ENCODE measurements at regions not wholly inside any gene's neighbourhood (a gene's known extent, or its start where the extent isn't known, plus 50 kb on each side); places are given as distances from the start of the nearest gene placed in this dataset.

- no peak for TF ChIP-seq TCF7L2 (IDR thresholded peaks at IDR 0.05; ENCODE audit: borderline replicate concordance, extremely low read depth, insufficient read depth, insufficient read length)
Observed at GRCh38 chr16:26658486-26658885, 408.2 kb upstream of the C16orf82 start (continued).

- TF ChIP-seq EZH2phosphoT487 (IDR thresholded peaks at IDR 0.05; ENCODE audit: borderline replicate concordance): no peak
- no peak for TF ChIP-seq EGR1 (IDR thresholded peaks at IDR 0.05; ENCODE audit: low read depth)
- no peak for TF ChIP-seq FOSL1 (IDR thresholded peaks at IDR 0.05; ENCODE audit: low read depth)
- TF ChIP-seq JUND (IDR thresholded peaks at IDR 0.05): no peak
- no peak for TF ChIP-seq POLR2A (IDR thresholded peaks at IDR 0.05; ENCODE audit: borderline replicate concordance, extremely low read depth, insufficient read depth, insufficient read length)
- no peak for TF ChIP-seq TCF7L2 (IDR thresholded peaks at IDR 0.05; ENCODE audit: borderline replicate concordance, extremely low read depth, insufficient read depth, insufficient read length)
- TF ChIP-seq CTCF (IDR thresholded peaks at IDR 0.05 in 2 of 3, conservative IDR thresholded peaks at IDR 0.05 in 1 of 3; ENCODE audit: borderline replicate concordance in 1 of 3, insufficient read depth in 1 of 3, low read depth in 2 of 3, low read length in 2 of 3): no peak
- no peak for TF ChIP-seq ATF3 (IDR thresholded peaks at IDR 0.05)
- TF ChIP-seq SP1 (IDR thresholded peaks at IDR 0.05; ENCODE audit: low read depth): no peak
- TF ChIP-seq ZBTB33 (IDR thresholded peaks at IDR 0.05; ENCODE audit: extremely low read depth, insufficient replicate concordance, low read length): no peak
- no peak for TF ChIP-seq CEBPB (IDR thresholded peaks at IDR 0.05; ENCODE audit: low read depth)
- TF ChIP-seq ELF1 (IDR thresholded peaks at IDR 0.05; ENCODE audit: borderline replicate concordance, low read depth): no peak
- no peak for TF ChIP-seq RAD21 (IDR thresholded peaks at IDR 0.05; ENCODE audit: low read depth)
- no peak for TF ChIP-seq POLR2AphosphoS5 (IDR thresholded peaks at IDR 0.05; ENCODE audit: low read depth, low read length)
- TF ChIP-seq SRF (IDR thresholded peaks at IDR 0.05; ENCODE audit: low read depth): no peak
- no peak for TF ChIP-seq SIN3A (IDR thresholded peaks at IDR 0.05; ENCODE audit: low read depth)
- TF ChIP-seq ZFX (IDR thresholded peaks at IDR 0.05): no peak
- no peak for TF ChIP-seq EZH2 (IDR thresholded peaks at IDR 0.05)
- no peak for TF ChIP-seq MAX (IDR thresholded peaks at IDR 0.05)
- no peak for ATAC-seq
- no peak overlapping the region for H3K4me2 ChIP-seq (ENCODE audit: low read length)
- ChIA-PET POLR2A (no interaction called here), RAD21 (ENCODE audit: low non-redundant PET in 1 of 2, low total read pairs in 2 of 2, uncharacterized antibody in 2 of 2, unreplicated experiment in 2 of 2) (no interaction called here), CTCF (no interaction called here)
- DNase-seq (ENCODE audit: low read depth, low spot score): no peak
- no peaks in the 10 kb centered on the region for H3K9me2 ChIP-seq (ENCODE audit: insufficient read depth)
- no peaks in the 10 kb centered on the region for H3K4me1 ChIP-seq (ENCODE audit: control insufficient read depth in 1 of 2, insufficient read depth in 2 of 2, low read length in 2 of 2)
- no peaks in the 10 kb centered on the region for H3K27me3 ChIP-seq (ENCODE audit: insufficient read depth, low read length)
- no peaks in the 10 kb centered on the region for H3K79me2 ChIP-seq (ENCODE audit: insufficient read depth, low read length)
- H3K27ac ChIP-seq (ENCODE audit: low read depth, low read length): no peak overlapping the region
- no peaks in the 10 kb centered on the region for H3K36me3 ChIP-seq (ENCODE audit: control insufficient read depth in 1 of 2, insufficient read depth in 2 of 2, low read length in 2 of 2)
- BruUV-seq (replicated peaks): no TSS peak
- H3K4me3 ChIP-seq (replicated peaks in 1 of 2; ENCODE audit: low read depth in 1 of 2, low read length in 2 of 2): no peak overlapping the region
- H3K9ac ChIP-seq (ENCODE audit: low read length): no peak overlapping the region
- H2AFZ ChIP-seq (ENCODE audit: low read depth, low read length, poor library complexity, severe bottlenecking): no peak overlapping the region
- H4K20me1 ChIP-seq (ENCODE audit: insufficient read depth): no peaks in the 10 kb centered on the region
- no peaks in the 10 kb centered on the region; a peak in 1 of 4 replicates for H3K9me3 ChIP-seq (ENCODE audit: control insufficient read depth in 1 of 2, insufficient read depth in 1 of 2, low read depth in 1 of 2, low read length in 2 of 2)
- intact Hi-C loops (cut with micrococcal nuclease): no loop called here
Observed at GRCh38 chr16:26658915-26659314, 407.8 kb upstream of the C16orf82 start.
